ENCODE measurements at regions not wholly inside any gene's neighbourhood (a gene's known extent, or its start where the extent isn't known, plus 50 kb on each side); places are given as distances from the start of the nearest gene placed in this dataset.
A peak's percentile ranks its signal among the peaks of the same experiment; 100 is the strongest.

DNA sequence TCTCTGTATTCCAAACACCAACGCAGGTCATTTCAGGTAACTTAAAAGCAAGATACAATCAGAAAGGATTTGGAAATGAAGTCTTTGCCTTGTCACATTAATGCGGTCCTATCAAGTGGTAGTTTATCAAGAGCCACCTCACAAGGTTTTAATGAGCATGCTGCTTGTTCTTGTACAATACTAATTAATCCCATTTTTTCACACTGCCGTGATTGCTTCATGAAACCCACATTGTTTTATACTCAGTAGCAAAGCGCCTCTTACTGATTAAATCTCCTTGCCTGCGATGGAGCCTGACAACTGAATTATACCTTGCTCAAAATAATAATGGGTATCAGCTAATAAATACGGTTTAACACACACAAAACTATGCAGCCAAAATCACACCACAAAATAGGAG, 234.1 kb upstream of the TSHZ2 start:
- H3K9me3 ChIP-seq (ENCODE audit: low read depth, low read length), result no peaks in the 10 kb centered on the region
- H3K36me3 ChIP-seq (ENCODE audit: insufficient read depth, low read length), result no peaks in the 10 kb centered on the region
- no peak for TF ChIP-seq FOXP2 (optimal IDR thresholded peaks at IDR 0.05; ENCODE audit: control extremely low read depth, extremely low read length, insufficient read depth)
- TF ChIP-seq EZH2 (IDR thresholded peaks at IDR 0.05), result no peak
- TF ChIP-seq POLR2AphosphoS5 (IDR thresholded peaks at IDR 0.05; ENCODE audit: borderline replicate concordance, low read depth, low read length), result no peak
- H3K27ac ChIP-seq, result no peak overlapping the region
- no peak overlapping the region for H3K4me3 ChIP-seq
- H3K9ac ChIP-seq (ENCODE audit: insufficient read length), result no peak overlapping the region
- DNase-seq (ENCODE audit: low read depth, low spot score), result no peak

GRCh38 chr20:52736507-52736906, 235.7 kb upstream of the TSHZ2 start:
- H3K9me3 ChIP-seq (ENCODE audit: low read depth, low read length), result no peaks in the 10 kb centered on the region

DNA sequence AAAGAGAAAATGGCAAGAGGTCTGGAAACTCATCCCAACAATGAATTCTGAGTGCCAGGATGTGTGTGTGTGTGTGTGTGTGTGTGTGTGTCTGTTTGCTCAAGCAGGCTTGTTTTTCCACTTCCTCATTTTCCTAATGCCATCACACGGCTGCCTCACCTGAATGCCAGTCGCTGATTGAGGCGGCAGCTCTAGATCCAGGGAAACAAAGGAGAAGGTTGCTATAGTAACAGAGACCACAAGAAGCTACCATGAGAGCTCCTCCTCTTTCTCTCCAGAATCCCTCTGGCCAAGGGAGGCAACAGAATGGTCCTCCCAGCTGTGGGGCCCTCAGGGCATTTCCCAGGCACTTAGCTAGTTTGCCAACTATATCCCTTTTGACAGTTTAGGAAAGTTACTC, 241.1 kb upstream of the TSHZ2 start:
- Histone ChIP-seq H3K27ac (no peak overlapping the region), H3K36me3 (ENCODE audit: insufficient read depth, low read length) (no peaks in the 10 kb centered on the region), H3K4me3 (no peak overlapping the region), H3K9ac (ENCODE audit: insufficient read length) (no peak overlapping the region), H3K9me3 (ENCODE audit: low read depth, low read length) (no peaks in the 10 kb centered on the region)
- TF ChIP-seq FOXP2 (optimal IDR thresholded peaks at IDR 0.05; ENCODE audit: control extremely low read depth, extremely low read length, insufficient read depth) (no peak), EZH2 (IDR thresholded peaks at IDR 0.05) (no peak), POLR2AphosphoS5 (IDR thresholded peaks at IDR 0.05; ENCODE audit: borderline replicate concordance, low read depth, low read length) (no peak)
- no peak for DNase-seq (ENCODE audit: low read depth, low spot score)

More at GRCh38 chr20:52736507-52736906, 235.7 kb upstream of the TSHZ2 start:
- Histone ChIP-seq H3K9ac (ENCODE audit: insufficient read length) (no peak overlapping the region), H3K36me3 (ENCODE audit: insufficient read depth, low read length) (no peaks in the 10 kb centered on the region), H3K4me3 (no peak overlapping the region), H3K27ac (no peak overlapping the region)
- TF ChIP-seq POLR2AphosphoS5 (IDR thresholded peaks at IDR 0.05; ENCODE audit: borderline replicate concordance, low read depth, low read length) (no peak), EZH2 (IDR thresholded peaks at IDR 0.05) (no peak), FOXP2 (optimal IDR thresholded peaks at IDR 0.05; ENCODE audit: control extremely low read depth, extremely low read length, insufficient read depth) (no peak)
- no peak for DNase-seq (ENCODE audit: low read depth, low spot score)

DNA sequence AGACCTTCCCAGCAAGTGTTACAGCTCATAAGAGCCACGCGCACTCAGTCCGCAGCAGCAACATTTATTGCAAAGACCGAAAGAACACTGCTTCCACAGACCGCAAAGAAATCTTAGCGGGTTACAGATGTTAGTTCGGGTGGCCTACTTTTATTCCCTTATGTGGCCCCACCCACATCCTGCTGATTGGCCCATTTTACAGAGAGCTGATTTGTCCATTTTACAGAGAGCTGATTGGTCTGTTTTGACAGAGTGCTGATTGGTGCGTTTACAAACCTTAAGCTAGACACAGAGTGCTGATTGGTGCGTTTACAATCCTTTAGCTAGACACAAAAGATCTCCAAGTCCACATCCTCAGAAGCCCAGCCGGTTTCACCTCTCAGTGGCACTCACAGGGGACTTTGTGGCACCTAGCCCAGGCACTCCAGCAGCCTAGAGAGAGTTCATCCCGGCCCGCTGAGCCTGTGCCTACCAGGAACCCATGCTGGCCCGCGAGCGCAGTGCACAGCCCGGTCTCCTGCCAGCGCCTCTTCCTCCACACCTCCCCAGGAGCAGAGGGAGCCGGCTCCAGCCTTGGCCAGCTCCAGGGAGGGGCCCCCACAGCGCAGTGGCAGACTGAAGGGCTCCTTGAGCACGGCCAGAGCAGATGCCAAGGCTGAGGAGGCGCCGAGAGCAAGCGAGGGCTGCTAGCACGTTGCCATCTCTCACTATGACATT, 244.3 kb upstream of the TSHZ2 start:
- no peak overlapping the region for H3K9ac ChIP-seq (ENCODE audit: insufficient read length)
- DNase-seq (ENCODE audit: low read depth, low spot score), result no peak
- no peak for TF ChIP-seq POLR2AphosphoS5 (IDR thresholded peaks at IDR 0.05; ENCODE audit: borderline replicate concordance, low read depth, low read length)
- TF ChIP-seq EZH2 (IDR thresholded peaks at IDR 0.05), result no peak
- no peak for TF ChIP-seq FOXP2 (optimal IDR thresholded peaks at IDR 0.05; ENCODE audit: control extremely low read depth, extremely low read length, insufficient read depth)
- H3K27ac ChIP-seq, result no peak overlapping the region
- H3K9me3 ChIP-seq (ENCODE audit: low read depth, low read length), result no peaks in the 10 kb centered on the region
- H3K36me3 ChIP-seq (ENCODE audit: insufficient read depth, low read length), result no peaks in the 10 kb centered on the region
- no peak overlapping the region for H3K4me3 ChIP-seq

- no peak for DNase-seq (ENCODE audit: low read depth, low spot score)
- TF ChIP-seq FOXP2 (optimal IDR thresholded peaks at IDR 0.05; ENCODE audit: control extremely low read depth, extremely low read length, insufficient read depth) (no peak), EZH2 (IDR thresholded peaks at IDR 0.05) (no peak), POLR2AphosphoS5 (IDR thresholded peaks at IDR 0.05; ENCODE audit: borderline replicate concordance, low read depth, low read length) (no peak)
- Histone ChIP-seq H3K4me3 (no peak overlapping the region), H3K9me3 (ENCODE audit: low read depth, low read length) (no peaks in the 10 kb centered on the region), H3K36me3 (ENCODE audit: insufficient read depth, low read length) (no peaks in the 10 kb centered on the region), H3K9ac (ENCODE audit: insufficient read length) (no peak overlapping the region), H3K27ac (no peak overlapping the region)
These were observed 247.6 kb upstream of the TSHZ2 start for GRCh38 chr20:52724541-52724940.

GRCh38 chr20:52722926-52723688, 249.1 kb upstream of the TSHZ2 start:
- DNase-seq (ENCODE audit: low read depth, low spot score), result peak; percentile 86
- TF ChIP-seq POLR2AphosphoS5 (IDR thresholded peaks at IDR 0.05; ENCODE audit: borderline replicate concordance, low read depth, low read length), result peak; percentile 32; the same call in 1 of the 2 replicates
- TF ChIP-seq FOXP2 (optimal IDR thresholded peaks at IDR 0.05; ENCODE audit: control extremely low read depth, extremely low read length, insufficient read depth), result no peak
- TF ChIP-seq EZH2 (IDR thresholded peaks at IDR 0.05), result no peak
- H3K9me3 ChIP-seq (ENCODE audit: low read depth, low read length), result no peaks in the 10 kb centered on the region

DNA sequence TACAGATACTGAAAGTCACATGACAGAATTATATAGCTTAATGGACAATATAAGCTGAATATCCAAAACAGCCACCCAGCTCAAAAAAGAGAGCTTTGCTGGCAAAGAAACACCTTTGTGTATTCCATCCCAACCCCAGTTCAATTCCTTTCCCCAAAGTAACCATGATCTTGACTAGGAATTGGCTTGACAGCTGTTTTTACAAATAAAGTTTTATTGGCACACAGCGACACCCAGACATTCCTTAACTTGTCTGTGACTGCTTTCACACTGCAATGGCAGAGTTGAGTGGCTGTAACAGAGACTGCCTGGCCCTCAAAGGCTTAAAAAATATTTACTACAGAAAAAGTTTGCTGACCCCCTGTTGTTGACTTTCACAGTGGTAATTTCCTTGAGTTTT, 264.0 kb upstream of the TSHZ2 start:
- Histone ChIP-seq H3K36me3 (ENCODE audit: insufficient read depth, low read length) (no peaks in the 10 kb centered on the region), H3K9ac (ENCODE audit: insufficient read length) (no peak overlapping the region), H3K9me3 (ENCODE audit: low read depth, low read length) (no peaks in the 10 kb centered on the region), H3K27ac (no peak overlapping the region), H3K4me3 (no peak overlapping the region)
- TF ChIP-seq POLR2AphosphoS5 (IDR thresholded peaks at IDR 0.05; ENCODE audit: borderline replicate concordance, low read depth, low read length) (no peak), EZH2 (IDR thresholded peaks at IDR 0.05) (no peak), FOXP2 (optimal IDR thresholded peaks at IDR 0.05; ENCODE audit: control extremely low read depth, extremely low read length, insufficient read depth) (no peak)
- DNase-seq (ENCODE audit: low read depth, low spot score), result no peak

More at GRCh38 chr20:52722926-52723688, 249.1 kb upstream of the TSHZ2 start:
- Histone ChIP-seq H3K4me3 (peak overlapping the region; percentile 19), H3K9ac (ENCODE audit: insufficient read length) (no peak overlapping the region), H3K36me3 (ENCODE audit: insufficient read depth, low read length) (no peaks in the 10 kb centered on the region), H3K27ac (peak overlapping the region; percentile 38; the same call in 1 of the 2 replicates)

- TF ChIP-seq POLR2AphosphoS5 (IDR thresholded peaks at IDR 0.05; ENCODE audit: borderline replicate concordance, low read depth, low read length) (no peak), EZH2 (IDR thresholded peaks at IDR 0.05) (no peak)
- Histone ChIP-seq H3K36me3 (ENCODE audit: insufficient read depth, low read length) (no peaks in the 10 kb centered on the region), H3K9me3 (ENCODE audit: low read depth, low read length) (no peaks in the 10 kb centered on the region), H3K4me3 (no peak overlapping the region), H3K27ac (no peak overlapping the region), H3K9ac (ENCODE audit: insufficient read length) (no peak overlapping the region)
- no peak for DNase-seq (ENCODE audit: low read depth, low spot score)
These were observed 267.6 kb upstream of the TSHZ2 start for GRCh38 chr20:52704553-52704952.

All from SK-N-MC (cell line).